Fibroblast of peridontal ligament (primary cell): ENCODE measurements at regions not wholly inside any gene's neighbourhood (a gene's known extent, or its start where the extent isn't known, plus 50 kb on each side); places are given as distances from the start of the nearest gene placed in this dataset.
A peak's percentile ranks its signal among the peaks of the same experiment; 100 is the strongest.
"Not testable (repeated sequence)": the region's sequence is repeated elsewhere in the genome, so short reads cannot be mapped to it uniquely, and the experiment has no call there.

ENCODE experiments used
- DNase-seq: peaks from one replicate; pipeline ENCODE4 v3.0.0-alpha.2; 2010; ENCODE audit errors: extremely low read depth

GRCh38 chr11:10952872-10953271, 95.0 kb upstream of the ZBED5 start:
- DNase-seq = no peak

- DNase-seq = not testable (repeated sequence)
These were observed 90.1 kb upstream of the ZBED5 start for GRCh38 chr11:10947935-10948334.

GRCh38 chr11:10946072-10946471, 88.2 kb upstream of the ZBED5 start:
- no peak for DNase-seq

GRCh38 chr11:10945196-10945595, 87.3 kb upstream of the ZBED5 start:
- DNase-seq = no peak

- DNase-seq = no peak
These were observed 86.1 kb upstream of the ZBED5 start for GRCh38 chr11:10943968-10944367.

- no peak for DNase-seq
These were observed 84.8 kb upstream of the ZBED5 start for GRCh38 chr11:10942620-10943019.

GRCh38 chr11:10941871-10942270, 84.0 kb upstream of the ZBED5 start:
- DNase-seq = no peak

- no peak for DNase-seq
These were observed 83.6 kb upstream of the ZBED5 start for GRCh38 chr11:10941414-10941813.

GRCh38 chr11:10938650-10939387, 81.0 kb upstream of the ZBED5 start:
- no peak for DNase-seq

GRCh38 chr11:10938231-10938630, 80.4 kb upstream of the ZBED5 start:
- no peak for DNase-seq

- no peak for DNase-seq
These were observed 79.5 kb upstream of the ZBED5 start for GRCh38 chr11:10937385-10937771.

GRCh38 chr11:10936626-10937384, 79.0 kb upstream of the ZBED5 start:
- no peak for DNase-seq

GRCh38 chr11:10935015-10935559, 77.2 kb upstream of the ZBED5 start:
- DNase-seq = no peak

- no peak for DNase-seq
These were observed 76.5 kb upstream of the ZBED5 start for GRCh38 chr11:10934293-10934860.

GRCh38 chr11:10933455-10934292, 75.8 kb upstream of the ZBED5 start:
- peak; percentile 95 for DNase-seq

GRCh38 chr11:10932976-10933375, 75.1 kb upstream of the ZBED5 start:
- DNase-seq = no peak

- no peak for DNase-seq
These were observed 74.2 kb upstream of the ZBED5 start for GRCh38 chr11:10931761-10932670.

GRCh38 chr11:10930972-10931760, 73.3 kb upstream of the ZBED5 start:
- peak; percentile 86 for DNase-seq

- DNase-seq = peak; percentile 60
These were observed 72.5 kb upstream of the ZBED5 start for GRCh38 chr11:10930224-10930971.
